Astrocyte (in vitro differentiated cells and primary cell): ENCODE measurements at regions not wholly inside any gene's neighbourhood (a gene's known extent, or its start where the extent isn't known, plus 50 kb on each side); places are given as distances from the start of the nearest gene placed in this dataset.

Experiments used
- CTCF ChIP-seq: IDR thresholded peaks from 2 replicates; pipeline ENCODE4 v1.5.1; 2011; ENCODE audit warnings: low read depth, mild to moderate bottlenecking, inconsistent platforms, low read length, moderate library complexity; ENCODE audit not compliant: insufficient read depth
- EZH2 ChIP-seq: IDR thresholded peaks from 2 replicates; pipeline ENCODE4 v1.6.1; 2012; ENCODE audit warnings: mild to moderate bottlenecking, low read length, inconsistent platforms; ENCODE audit not compliant: insufficient read depth

GRCh38 chr12:75744607-75745256 is 233.3 kb upstream of the KRR1 start:
- TF ChIP-seq EZH2 (no peak), CTCF (no peak)
